DOHH2 (cell line): ENCODE measurements at regions not wholly inside any gene's neighbourhood (a gene's known extent, or its start where the extent isn't known, plus 50 kb on each side); places are given as distances from the start of the nearest gene placed in this dataset.

ENCODE experiments used
- H3F3A ChIP-seq: fragments of 200-600 bp; sonication (generic), shearing (Covaris generic); 2 replicates; pipeline ENCODE4 v1.6.0; 2016; ENCODE audit warnings: antibody characterized with exemption, mild to moderate bottlenecking; ENCODE audit not compliant: control insufficient read depth, insufficient read depth
- H3K27ac ChIP-seq: fragments of 200-600 bp; sonication (generic); 2 replicates; pipeline ENCODE4 v1.5.1; 2014; ENCODE audit warnings: low read depth, mild to moderate bottlenecking, low read length, moderate library complexity
- H3K27me3 ChIP-seq: fragments of 200-600 bp; sonication (generic); 2 replicates; pipeline ENCODE4 v1.6.1; 2014; ENCODE audit warnings: mild to moderate bottlenecking, low read length, mixed read lengths; ENCODE audit not compliant: control insufficient read depth
- H3K36me3 ChIP-seq: fragments of 200-600 bp; sonication (generic); 2 replicates; pipeline ENCODE4 v1.6.1; 2014; ENCODE audit warnings: mild to moderate bottlenecking, low read length, moderate library complexity, mixed read lengths; ENCODE audit not compliant: control insufficient read depth
- H3K4me1 ChIP-seq: fragments of 200-600 bp; sonication (generic); 2 replicates; pipeline ENCODE4 v1.6.1; 2014; ENCODE audit warnings: mild to moderate bottlenecking, low read length, mixed read lengths; ENCODE audit not compliant: control insufficient read depth
- H3K4me2 ChIP-seq: fragments of 200-600 bp; sonication (generic); 2 replicates; pipeline ENCODE4 v1.6.0; 2014; ENCODE audit warnings: mild to moderate bottlenecking, low read length, moderate library complexity
- H3K4me3 ChIP-seq: fragments of 200-600 bp; sonication (generic); 2 replicates; pipeline ENCODE4 v1.5.1; 2014; ENCODE audit warnings: mild to moderate bottlenecking, low read length, mixed read lengths
- H3K79me2 ChIP-seq: fragments of 200-600 bp; sonication (generic); 2 replicates; pipeline ENCODE4 v1.6.1; 2014; ENCODE audit warnings: mild to moderate bottlenecking, low read length, mixed read lengths; ENCODE audit not compliant: control insufficient read depth
- H3K9me2 ChIP-seq: fragments of 200-600 bp; sonication (generic); replicated peaks from 2 replicates; pipeline ENCODE4 v1.6.1; 2014; ENCODE audit warnings: mild to moderate bottlenecking, low read length, mixed read lengths; ENCODE audit not compliant: control insufficient read depth
- H3K9me3 ChIP-seq: fragments of 200-600 bp; sonication (generic); 2 replicates; pipeline ENCODE4 v1.6.1; 2014; ENCODE audit warnings: antibody characterized with exemption, low read length, mixed read lengths; ENCODE audit not compliant: control insufficient read depth, insufficient read depth
- H4K20me1 ChIP-seq: fragments of 200-600 bp; sonication (generic); 2 replicates; pipeline ENCODE4 v1.6.0; 2014; ENCODE audit warnings: low read depth, mild to moderate bottlenecking, antibody characterized with exemption, low read length, moderate library complexity; ENCODE audit not compliant: control insufficient read depth, insufficient read depth
- EZH2phosphoT487 ChIP-seq: fragments of 200-600 bp; sonication (generic); IDR thresholded peaks from 2 replicates; pipeline ENCODE4 v1.6.1; 2017; ENCODE audit warnings: borderline replicate concordance, mild to moderate bottlenecking, antibody characterized with exemption, low read length, moderate library complexity, mixed read lengths
- TF ChIP-seq, protein P1 (sequence below): fragments of 200-600 bp; sonication (generic); IDR thresholded peaks from one replicate; pipeline ENCODE4 v1.5.1; 2014; ENCODE audit warnings: antibody characterized with exemption, mild to moderate bottlenecking, low read depth, low read length; ENCODE audit not compliant: poor library complexity, severe bottlenecking

DNA sequence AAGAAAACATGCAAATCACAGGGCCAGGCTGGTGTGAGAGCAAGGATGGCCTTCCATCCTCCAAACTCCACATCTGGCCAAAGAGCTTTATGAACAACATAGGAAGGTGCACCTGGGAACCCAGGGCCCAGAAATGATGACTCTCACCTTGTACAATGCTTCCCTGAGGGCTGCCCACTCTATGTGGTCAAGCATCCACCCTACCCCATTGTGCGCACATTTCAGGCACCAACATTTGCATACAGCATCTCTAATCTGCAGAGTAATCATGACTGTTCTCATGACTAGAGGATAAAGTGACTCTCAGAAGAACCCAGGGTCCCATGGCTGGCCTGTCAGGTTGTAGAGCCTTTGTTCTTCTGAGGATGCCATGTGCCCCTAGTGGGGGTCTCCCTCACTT is 57.2 kb upstream of the NTF3 start:
- Histone ChIP-seq H3K27me3 (peaks cover 5% of the 10 kb centered on the region; the same call in 1 of the 2 replicates), H3K4me2 (no peak overlapping the region), H3K27ac (no peak overlapping the region), H3K9me2 (no peaks in the 10 kb centered on the region), H3F3A (no peaks in the 10 kb centered on the region), H3K9me3 (no peaks in the 10 kb centered on the region), H3K4me3 (no peak overlapping the region), H3K79me2 (no peaks in the 10 kb centered on the region), H3K4me1 (no peaks in the 10 kb centered on the region), H3K36me3 (no peaks in the 10 kb centered on the region), H4K20me1 (no peaks in the 10 kb centered on the region)
- TF ChIP-seq, protein P1, sequence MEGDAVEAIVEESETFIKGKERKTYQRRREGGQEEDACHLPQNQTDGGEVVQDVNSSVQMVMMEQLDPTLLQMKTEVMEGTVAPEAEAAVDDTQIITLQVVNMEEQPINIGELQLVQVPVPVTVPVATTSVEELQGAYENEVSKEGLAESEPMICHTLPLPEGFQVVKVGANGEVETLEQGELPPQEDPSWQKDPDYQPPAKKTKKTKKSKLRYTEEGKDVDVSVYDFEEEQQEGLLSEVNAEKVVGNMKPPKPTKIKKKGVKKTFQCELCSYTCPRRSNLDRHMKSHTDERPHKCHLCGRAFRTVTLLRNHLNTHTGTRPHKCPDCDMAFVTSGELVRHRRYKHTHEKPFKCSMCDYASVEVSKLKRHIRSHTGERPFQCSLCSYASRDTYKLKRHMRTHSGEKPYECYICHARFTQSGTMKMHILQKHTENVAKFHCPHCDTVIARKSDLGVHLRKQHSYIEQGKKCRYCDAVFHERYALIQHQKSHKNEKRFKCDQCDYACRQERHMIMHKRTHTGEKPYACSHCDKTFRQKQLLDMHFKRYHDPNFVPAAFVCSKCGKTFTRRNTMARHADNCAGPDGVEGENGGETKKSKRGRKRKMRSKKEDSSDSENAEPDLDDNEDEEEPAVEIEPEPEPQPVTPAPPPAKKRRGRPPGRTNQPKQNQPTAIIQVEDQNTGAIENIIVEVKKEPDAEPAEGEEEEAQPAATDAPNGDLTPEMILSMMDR = no peak
- no peak for TF ChIP-seq EZH2phosphoT487

DNA sequence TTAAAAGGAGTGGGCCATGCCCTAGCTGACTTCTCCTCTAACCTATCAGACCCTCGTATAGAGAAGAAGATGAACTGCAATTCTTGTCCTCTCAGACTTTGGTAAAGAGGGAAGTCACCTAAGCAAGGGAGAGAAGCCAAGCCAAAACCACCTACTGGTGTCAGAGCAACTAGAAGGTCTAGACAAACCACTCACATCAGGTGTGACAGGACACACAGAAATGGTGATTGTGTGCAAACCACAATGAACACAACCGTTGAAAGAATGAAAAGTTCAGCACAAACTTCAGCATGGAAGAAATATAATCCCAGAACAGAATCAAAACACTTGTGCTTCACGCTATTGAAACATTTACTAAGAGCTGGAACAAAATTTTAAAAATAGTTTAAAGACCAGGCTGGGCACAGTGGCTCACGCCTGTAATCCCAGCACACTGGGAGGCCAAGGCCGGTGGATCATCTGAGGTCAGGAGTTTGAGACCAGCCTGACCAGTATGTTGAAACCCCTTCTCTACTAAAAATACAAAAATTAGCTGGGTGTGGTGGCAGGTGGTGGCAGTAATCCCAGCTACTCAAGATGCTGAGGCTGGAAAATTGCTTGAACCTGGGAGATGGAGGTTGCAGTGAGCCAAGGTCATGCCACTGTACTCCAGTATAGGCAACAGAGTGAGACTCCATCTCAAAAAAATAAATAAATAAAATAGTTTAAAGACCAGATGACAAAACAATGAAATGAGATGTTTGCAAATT is 56.2 kb upstream of the NTF3 start:
- Histone ChIP-seq H4K20me1 (no peaks in the 10 kb centered on the region), H3K9me2 (no peaks in the 10 kb centered on the region), H3F3A (no peaks in the 10 kb centered on the region), H3K36me3 (no peaks in the 10 kb centered on the region), H3K9me3 (no peaks in the 10 kb centered on the region), H3K79me2 (no peaks in the 10 kb centered on the region), H3K4me1 (no peaks in the 10 kb centered on the region), H3K4me2 (no peak overlapping the region), H3K4me3 (no peak overlapping the region), H3K27me3 (0 out of 2 replicates have a peak, but pooled peaks cover 2% of the 10 kb centered on the region), H3K27ac (no peak overlapping the region)
- TF ChIP-seq EZH2phosphoT487 = no peak
- TF ChIP-seq, protein P1 = no peak

DNA sequence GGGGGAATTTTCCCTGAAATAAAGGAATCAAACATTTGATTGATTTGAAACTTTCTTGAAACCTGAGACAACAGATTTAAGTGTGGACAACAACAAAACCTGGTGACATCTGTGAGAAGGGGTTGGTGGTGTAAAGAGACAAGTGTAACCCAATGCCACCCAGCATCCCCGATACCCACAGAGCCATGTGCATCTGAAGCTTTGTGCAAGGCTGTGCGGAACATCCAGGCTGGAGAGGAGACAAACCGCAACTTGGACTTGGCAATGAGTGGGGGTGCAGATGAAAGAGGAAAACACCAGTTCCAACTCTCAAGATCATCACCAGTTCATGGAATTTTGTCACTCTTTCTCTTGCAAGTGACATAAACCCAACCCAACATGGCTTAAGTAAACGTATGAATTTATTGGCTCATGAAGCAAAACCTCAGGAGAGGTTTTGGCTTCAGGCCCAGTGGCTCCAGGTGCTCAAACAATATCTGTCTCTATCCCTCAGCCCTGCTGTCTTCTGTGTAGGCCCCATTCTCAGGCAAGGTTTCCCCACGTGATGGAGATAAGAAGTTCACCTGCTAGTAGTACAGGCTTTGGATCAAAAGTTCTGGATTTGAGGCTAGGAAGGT is 55.2 kb upstream of the NTF3 start:
- Histone ChIP-seq H3K4me2 (no peak overlapping the region), H3K9me2 (no peaks in the 10 kb centered on the region), H4K20me1 (no peaks in the 10 kb centered on the region), H3K27ac (no peak overlapping the region), H3K27me3 (no peaks in the 10 kb centered on the region), H3F3A (no peaks in the 10 kb centered on the region), H3K4me3 (no peak overlapping the region), H3K9me3 (no peaks in the 10 kb centered on the region), H3K79me2 (no peaks in the 10 kb centered on the region), H3K4me1 (no peaks in the 10 kb centered on the region), H3K36me3 (no peaks in the 10 kb centered on the region)
- no peak for TF ChIP-seq EZH2phosphoT487

DNA sequence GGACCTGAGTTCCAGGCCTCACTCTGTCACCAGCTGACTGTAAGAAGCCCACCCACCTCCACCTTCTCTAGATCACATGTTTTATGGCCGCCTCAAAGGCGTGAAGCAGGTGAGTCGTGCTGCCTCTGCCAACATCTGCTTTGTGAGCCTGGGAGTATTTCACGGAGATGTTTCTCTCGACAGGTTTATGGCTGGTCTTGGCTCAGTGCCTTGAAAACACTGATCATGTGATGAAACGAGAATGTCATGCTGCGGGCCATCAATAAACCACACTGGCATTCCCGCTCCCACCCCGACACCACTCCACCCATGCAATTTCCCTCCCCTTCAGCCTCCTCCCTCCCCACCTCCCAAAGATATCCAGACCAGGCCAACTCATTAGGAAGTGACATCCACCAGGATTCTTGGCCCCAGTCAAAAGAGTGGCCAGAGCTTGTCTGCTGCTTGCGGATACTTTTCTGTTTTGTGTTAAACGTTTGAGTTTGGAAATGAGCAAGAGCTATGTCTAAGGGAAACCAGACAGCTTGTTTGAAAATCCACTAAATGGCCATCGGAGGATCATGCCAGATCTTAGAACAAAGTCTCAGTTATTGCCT is 53.8 kb upstream of the NTF3 start:
- no peak overlapping the region for H3K27ac ChIP-seq
- no peaks in the 10 kb centered on the region for H3K36me3 ChIP-seq

More for the DNA sequence above, 53.8 kb upstream of the NTF3 start:
- TF ChIP-seq, protein P1 = no peak
- no peak for TF ChIP-seq EZH2phosphoT487
- Histone ChIP-seq H3K9me2 (no peaks in the 10 kb centered on the region), H3K4me2 (no peak overlapping the region), H3K4me1 (no peaks in the 10 kb centered on the region), H3K4me3 (no peak overlapping the region), H3K27me3 (no peaks in the 10 kb centered on the region), H3F3A (no peaks in the 10 kb centered on the region), H4K20me1 (no peaks in the 10 kb centered on the region), H3K9me3 (no peaks in the 10 kb centered on the region), H3K79me2 (no peaks in the 10 kb centered on the region)
